GM19455 (cell line): ENCODE measurements at regions not wholly inside any gene's neighbourhood (a gene's known extent, or its start where the extent isn't known, plus 50 kb on each side); places are given as distances from the start of the nearest gene placed in this dataset.
"Not testable (repeated sequence)": the region's sequence is repeated elsewhere in the genome, so short reads cannot be mapped to it uniquely, and the experiment has no call there.

Experiments
- ATAC-seq: cut with Tn5 transposase; IDR thresholded peaks from one replicate; pipeline ENCODE4 v1.9.1; 2021; ENCODE audit not compliant: unreplicated experiment

DNA sequence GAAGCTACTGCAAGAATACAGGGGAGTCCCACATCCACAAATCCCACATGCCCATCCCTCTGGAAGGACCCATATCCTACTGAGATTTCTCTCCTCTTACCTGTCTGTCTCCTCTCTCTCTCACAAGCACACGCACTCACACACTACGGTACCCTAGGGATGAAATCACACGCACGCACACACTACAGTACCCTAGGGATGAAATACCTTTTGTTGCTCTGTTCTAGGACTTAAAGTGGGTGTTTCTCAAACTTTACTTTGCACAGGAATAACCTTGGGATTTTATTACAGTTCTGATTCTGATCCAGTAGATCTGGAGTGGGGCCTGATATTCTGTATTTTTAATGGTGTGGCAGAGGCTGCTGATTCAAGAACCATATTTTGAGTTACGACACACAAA lies 622.2 kb upstream of the ZNF385D start:
- no peak for ATAC-seq

GRCh38 chr3:22373827-22374226 lies 622.8 kb upstream of the ZNF385D start:
- no peak for ATAC-seq

DNA sequence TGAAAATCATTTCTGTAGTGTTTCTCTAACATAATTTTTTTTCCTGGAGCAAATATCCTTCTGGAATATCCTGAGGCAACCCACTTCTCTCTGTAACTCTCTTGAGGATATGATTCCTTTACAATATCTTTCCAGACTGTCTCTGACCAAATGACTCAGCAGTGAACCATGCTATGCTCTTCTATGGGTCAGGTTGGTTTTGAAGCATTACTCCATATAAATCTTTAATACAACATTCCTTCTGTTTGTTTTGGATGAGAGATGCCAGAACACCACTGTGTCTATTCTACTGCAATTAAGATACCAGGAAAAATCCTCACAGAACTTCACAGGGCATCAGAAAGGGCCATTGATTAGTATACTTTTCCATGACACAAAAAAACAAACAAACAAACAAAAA lies 626.4 kb upstream of the ZNF385D start:
- ATAC-seq = no peak

- no peak for ATAC-seq
Observed at GRCh38 chr3:22378869-22379268, 627.9 kb upstream of the ZNF385D start.

GRCh38 chr3:22380253-22380652 lies 629.2 kb upstream of the ZNF385D start:
- ATAC-seq = no peak

DNA sequence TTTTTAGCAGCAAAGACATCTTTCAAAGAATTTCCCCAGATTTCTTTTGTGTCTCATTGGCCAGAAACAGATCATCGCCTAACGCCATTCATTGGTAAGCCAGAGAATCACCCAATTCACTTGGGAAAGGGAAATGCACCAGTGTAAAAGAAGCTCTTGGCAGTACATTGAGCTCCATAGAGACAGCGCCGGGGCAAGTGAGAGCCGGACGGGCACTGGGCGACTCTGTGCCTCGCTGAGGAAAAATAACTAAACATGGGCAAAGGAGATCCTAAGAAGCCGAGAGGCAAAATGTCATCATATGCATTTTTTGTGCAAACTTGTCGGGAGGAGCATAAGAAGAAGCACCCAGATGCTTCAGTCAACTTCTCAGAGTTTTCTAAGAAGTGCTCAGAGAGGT lies 630.6 kb upstream of the ZNF385D start:
- ATAC-seq = not testable (repeated sequence)

DNA sequence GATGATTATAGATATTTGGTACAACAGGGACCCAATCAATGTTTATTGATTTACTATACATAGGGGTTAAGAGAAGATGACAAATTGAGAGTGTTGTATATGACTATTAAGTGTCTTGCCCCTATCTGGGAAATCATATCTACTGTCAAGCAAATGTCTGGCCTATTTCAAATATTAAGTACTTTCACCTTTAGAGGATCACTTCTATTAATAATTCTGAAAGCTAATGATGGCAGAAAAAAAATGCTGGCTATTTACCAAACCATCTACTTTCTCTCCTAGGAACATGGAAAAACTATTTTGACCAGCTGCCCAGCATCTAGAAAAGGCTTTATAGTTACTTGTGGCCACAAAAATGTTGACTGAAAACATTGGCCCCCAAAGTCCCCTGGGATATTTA lies 632.3 kb upstream of the ZNF385D start:
- no peak for ATAC-seq

GRCh38 chr3:22386107-22386506 lies 635.1 kb upstream of the ZNF385D start:
- no peak for ATAC-seq

GRCh38 chr3:22392286-22392685 lies 641.3 kb upstream of the ZNF385D start:
- ATAC-seq = no peak

DNA sequence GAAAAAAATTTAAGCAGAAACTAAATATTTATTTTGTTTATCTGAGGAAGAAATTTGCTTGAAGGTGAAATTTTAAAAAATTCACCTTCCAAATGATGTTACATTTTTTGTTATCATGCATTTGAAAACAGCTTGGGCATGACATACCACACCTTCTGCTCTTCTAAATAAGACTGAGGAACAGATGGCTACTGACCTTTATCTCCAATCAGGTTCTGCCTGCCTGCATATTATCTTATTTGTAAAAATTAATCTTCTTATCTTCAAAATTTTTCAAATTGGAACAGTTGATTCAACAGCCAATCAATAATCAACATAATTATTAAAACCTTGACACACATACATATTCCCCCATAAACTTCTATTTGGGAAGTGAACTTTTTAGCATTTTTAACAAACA lies 641.8 kb upstream of the ZNF385D start:
- no peak for ATAC-seq

GRCh38 chr3:22399566-22399965 lies 648.6 kb upstream of the ZNF385D start:
- ATAC-seq = no peak

DNA sequence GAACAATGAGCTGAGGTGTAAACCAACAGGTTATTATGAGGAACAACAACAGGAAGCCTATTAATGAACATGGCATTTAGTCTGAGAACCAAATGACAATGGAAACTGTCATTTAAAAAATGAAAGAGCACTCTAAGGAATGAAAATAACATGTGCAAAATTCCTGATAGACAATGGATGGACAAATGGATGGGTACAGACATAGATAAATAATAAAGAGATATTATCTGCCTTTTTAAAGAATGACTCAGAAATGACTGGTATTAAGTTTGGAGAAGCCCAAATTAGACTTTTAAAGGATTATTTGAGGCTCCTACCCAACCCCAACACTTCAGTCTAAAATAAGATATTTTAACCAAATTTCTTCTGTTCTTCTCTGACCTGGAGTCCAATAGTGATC lies 650.5 kb upstream of the ZNF385D start:
- ATAC-seq = no peak

DNA sequence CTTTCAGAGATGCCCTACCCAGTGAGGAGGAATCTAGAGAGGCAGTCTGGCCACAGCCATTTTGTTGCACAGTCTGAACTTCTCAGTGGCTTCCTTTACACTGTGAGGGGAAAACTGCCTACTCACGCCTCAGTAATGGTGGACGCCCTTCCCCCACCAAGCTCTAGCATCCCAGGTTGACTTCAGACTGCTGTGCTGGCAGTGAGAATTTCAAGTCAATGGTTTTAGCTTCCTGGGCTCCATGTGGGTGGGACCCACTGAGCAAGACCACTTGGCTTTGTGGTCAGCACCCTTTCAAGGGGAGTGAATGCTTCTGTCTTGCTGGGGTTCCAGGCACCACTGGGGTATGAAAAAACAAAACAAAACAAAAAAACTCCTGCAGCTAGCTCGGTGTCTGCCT lies 663.2 kb upstream of the ZNF385D start:
- no peak for ATAC-seq

DNA sequence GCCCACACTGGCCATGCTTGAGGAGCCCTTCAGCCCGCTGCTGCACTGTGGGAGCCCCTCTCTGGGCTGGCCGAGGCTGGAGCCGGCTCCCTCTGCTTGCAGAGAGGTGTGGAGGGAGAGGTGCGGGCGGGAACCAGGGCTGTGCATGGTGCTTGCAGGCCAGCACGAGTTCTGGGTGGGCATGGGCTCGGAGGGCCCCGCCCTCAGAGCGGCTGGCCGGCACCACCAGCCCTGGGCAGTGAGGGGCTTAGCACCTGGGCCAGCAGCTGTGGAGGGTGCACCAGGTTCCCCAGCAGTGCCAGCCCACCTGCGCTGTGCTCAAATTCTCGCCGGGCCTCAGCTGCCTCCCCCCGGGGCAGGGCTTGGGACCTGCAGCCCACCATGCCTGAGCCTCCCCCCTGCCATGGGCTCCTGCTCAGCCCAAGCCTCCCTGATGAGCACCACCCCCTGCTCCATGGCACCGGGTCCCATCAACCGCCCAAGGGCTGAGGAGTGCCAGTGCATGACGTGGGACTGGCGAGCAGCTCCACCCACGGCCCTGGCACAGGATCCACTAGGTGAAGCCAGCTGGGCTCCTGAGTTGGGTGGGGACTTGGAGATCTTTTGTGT lies 665.9 kb upstream of the ZNF385D start:
- not testable (repeated sequence) for ATAC-seq

- ATAC-seq = no peak
Observed at GRCh38 chr3:22419261-22419660, 668.3 kb upstream of the ZNF385D start.

GRCh38 chr3:22421589-22421988 lies 670.6 kb upstream of the ZNF385D start:
- ATAC-seq = no peak

GRCh38 chr3:22431334-22431733 lies 680.3 kb upstream of the ZNF385D start:
- ATAC-seq = no peak

- no peak for ATAC-seq
Observed at GRCh38 chr3:22439626-22440025, 688.6 kb upstream of the ZNF385D start.

GRCh38 chr3:22441711-22442110 lies 690.7 kb upstream of the ZNF385D start:
- no peak for ATAC-seq

- no peak for ATAC-seq
Observed at GRCh38 chr3:22443571-22444233, 692.7 kb upstream of the ZNF385D start.

GRCh38 chr3:22445336-22445735 lies 694.3 kb upstream of the ZNF385D start:
- not testable (repeated sequence) for ATAC-seq

DNA sequence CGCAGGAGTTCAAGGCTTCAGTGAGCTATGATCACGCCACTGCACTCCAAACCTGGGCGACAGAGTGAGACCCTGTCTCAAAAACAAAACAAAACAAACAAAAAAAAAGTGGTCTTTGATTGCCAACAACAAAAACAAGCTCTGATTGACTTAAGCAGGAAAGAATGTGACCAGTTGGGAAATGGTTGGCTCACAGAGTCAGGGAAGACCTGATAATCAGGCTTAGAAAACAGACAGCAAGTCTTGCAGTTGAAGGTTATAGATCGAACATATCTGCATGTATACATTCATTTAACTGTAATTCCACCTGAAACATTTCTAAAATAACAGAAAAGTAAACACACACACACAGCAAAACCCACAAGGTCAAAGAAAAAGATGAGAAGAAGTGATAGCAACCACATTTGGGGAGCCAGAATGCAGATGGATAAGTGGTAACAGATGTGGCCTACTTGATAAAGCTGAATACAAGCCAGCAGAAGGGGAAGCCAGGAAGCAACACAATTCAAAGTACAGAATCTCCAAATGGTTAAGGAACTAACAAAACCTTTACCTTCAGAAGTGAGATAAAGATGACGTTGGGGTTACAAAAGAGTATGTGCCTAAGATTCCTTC lies 699.9 kb upstream of the ZNF385D start:
- no peak for ATAC-seq

GRCh38 chr3:22451501-22451900 lies 700.5 kb upstream of the ZNF385D start:
- ATAC-seq = no peak
